ENCODE measurements at regions not wholly inside any gene's neighbourhood (a gene's known extent, or its start where the extent isn't known, plus 50 kb on each side); places are given as distances from the start of the nearest gene placed in this dataset.

DNA sequence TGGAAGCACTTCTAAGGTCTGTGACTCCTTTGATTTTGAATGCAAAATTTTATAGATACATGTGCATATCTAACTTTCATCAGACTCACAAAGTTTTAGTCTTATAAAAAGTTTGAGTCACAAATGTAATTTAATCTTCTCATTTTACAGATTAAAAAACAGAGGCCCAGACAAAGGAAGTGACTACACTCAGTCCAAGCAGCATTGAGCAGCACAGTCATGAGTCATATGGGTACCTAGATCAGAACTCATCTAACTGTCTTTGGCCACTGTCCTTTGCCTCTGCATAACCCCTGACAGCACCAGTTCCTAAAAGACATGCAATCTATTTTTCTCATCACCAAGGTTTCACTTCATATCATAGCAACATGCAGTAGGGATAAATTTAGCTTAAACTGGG, 210.7 kb upstream of the KCNH8 start:
- TF ChIP-seq EZH2 (IDR thresholded peaks at IDR 0.05; ENCODE audit: insufficient read depth, poor library complexity, severe bottlenecking), result no peak
- no peak for TF ChIP-seq EZH2phosphoT487 (IDR thresholded peaks at IDR 0.05; ENCODE audit: insufficient read depth, low read depth)

DNA sequence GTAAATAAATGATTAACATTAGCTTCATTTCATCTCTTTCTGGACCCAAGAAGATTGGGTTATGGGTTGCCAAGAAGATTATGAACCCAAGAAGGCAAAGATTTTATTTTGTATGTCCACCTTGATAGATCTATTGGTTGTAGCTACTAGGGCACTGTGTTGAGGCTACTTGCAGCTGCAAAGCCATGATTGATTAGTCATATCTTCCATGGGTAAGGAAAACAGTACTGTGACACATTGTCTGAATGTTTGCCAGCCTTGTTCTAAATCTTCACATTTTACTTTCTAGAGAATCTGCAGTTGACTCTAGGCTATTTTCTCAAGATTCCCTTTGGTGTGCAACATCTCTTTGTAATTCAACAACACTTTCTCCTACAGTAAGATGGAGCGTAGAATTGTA, 229.2 kb upstream of the KCNH8 start:
- WGBS, 2 experiments (ENCODE audit: low coverage in 1 of 2, low lambda C conversion rate in 2 of 2, missing lambda C conversion rate in 2 of 2), result 26 to 39% methylated on average over 1 of the region's 1 CpG
- in situ Hi-C loops (cut with MboI), result no loop called here
- H3K79me2 ChIP-seq (ENCODE audit: insufficient read depth), result no peaks in the 10 kb centered on the region

More for the DNA sequence above, 210.7 kb upstream of the KCNH8 start:
- Histone ChIP-seq H3F3A (ENCODE audit: insufficient read depth) (no peaks in the 10 kb centered on the region), H3K9me3 (ENCODE audit: low read depth) (peaks cover 3% of the 10 kb centered on the region), H3K27me3 (replicated peaks; ENCODE audit: insufficient read depth) (no peaks in the 10 kb centered on the region), H3K4me1 (ENCODE audit: insufficient read depth) (no peaks in the 10 kb centered on the region), H3K9ac (no peak overlapping the region), H3K79me2 (ENCODE audit: insufficient read depth) (no peaks in the 10 kb centered on the region), H3K36me3 (ENCODE audit: low read depth) (no peaks in the 10 kb centered on the region), H3K4me2 (ENCODE audit: unreplicated experiment) (no peak overlapping the region), H2AFZ (no peak overlapping the region), H3K9me2 (ENCODE audit: insufficient read depth) (no peaks in the 10 kb centered on the region), H4K20me1 (ENCODE audit: insufficient read depth) (no peaks in the 10 kb centered on the region), H3K27ac (no peak overlapping the region), H3K4me3 (no peak overlapping the region)
- in situ Hi-C loops (cut with MboI), result no loop called here
- no peak for DNase-seq

DNA sequence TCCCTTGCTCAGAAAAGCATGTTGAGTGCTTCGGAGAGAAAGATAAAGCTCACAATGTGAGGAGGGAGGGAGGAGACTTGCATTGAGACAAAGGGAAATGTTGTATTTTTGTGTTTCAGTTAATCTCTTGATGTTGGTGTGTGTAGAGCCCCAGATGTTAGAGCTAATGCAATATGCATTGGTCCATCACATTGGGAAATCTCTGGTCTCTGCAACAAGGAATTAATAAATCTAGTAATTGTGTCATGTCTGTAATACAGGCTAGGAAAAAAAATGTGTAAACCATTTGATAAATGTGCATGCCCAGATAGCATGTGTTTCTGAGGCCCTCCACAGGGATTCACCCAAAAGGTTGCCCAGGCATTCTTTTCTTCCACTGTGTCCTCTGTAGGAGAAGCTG, 230.4 kb upstream of the KCNH8 start:
- in situ Hi-C loops (cut with MboI), result no loop called here
- no peak overlapping the region for H3K4me3 ChIP-seq
- no peaks in the 10 kb centered on the region for H3K27me3 ChIP-seq (replicated peaks; ENCODE audit: insufficient read depth)
- H3K36me3 ChIP-seq (ENCODE audit: low read depth), result no peaks in the 10 kb centered on the region
- H3F3A ChIP-seq (ENCODE audit: insufficient read depth), result no peaks in the 10 kb centered on the region
- H3K27ac ChIP-seq, result no peak overlapping the region
- no peak overlapping the region for H3K9ac ChIP-seq
- no peaks in the 10 kb centered on the region for H3K79me2 ChIP-seq (ENCODE audit: insufficient read depth)
- H2AFZ ChIP-seq, result no peak overlapping the region
- H3K4me1 ChIP-seq (ENCODE audit: insufficient read depth), result no peaks in the 10 kb centered on the region
- no peaks in the 10 kb centered on the region for H3K9me3 ChIP-seq (ENCODE audit: low read depth)
- DNase-seq, result no peak
- WGBS, 2 experiments (ENCODE audit: low coverage in 1 of 2, low lambda C conversion rate in 2 of 2, missing lambda C conversion rate in 2 of 2), result 0 to 5% methylated on average over 1 of the region's 1 CpG
- TF ChIP-seq EZH2phosphoT487 (IDR thresholded peaks at IDR 0.05; ENCODE audit: insufficient read depth, low read depth) (no peak), EZH2 (IDR thresholded peaks at IDR 0.05; ENCODE audit: insufficient read depth, poor library complexity, severe bottlenecking) (no peak)
- H4K20me1 ChIP-seq (ENCODE audit: insufficient read depth), result no peaks in the 10 kb centered on the region
- no peaks in the 10 kb centered on the region for H3K9me2 ChIP-seq (ENCODE audit: insufficient read depth)
- no peak overlapping the region for H3K4me2 ChIP-seq (ENCODE audit: unreplicated experiment)

More for the DNA sequence above, 229.2 kb upstream of the KCNH8 start:
- no peaks in the 10 kb centered on the region for H3K4me1 ChIP-seq (ENCODE audit: insufficient read depth)
- H3F3A ChIP-seq (ENCODE audit: insufficient read depth), result no peaks in the 10 kb centered on the region
- no peak overlapping the region for H2AFZ ChIP-seq
- H3K4me2 ChIP-seq (ENCODE audit: unreplicated experiment), result no peak overlapping the region
- no peaks in the 10 kb centered on the region for H4K20me1 ChIP-seq (ENCODE audit: insufficient read depth)
- no peaks in the 10 kb centered on the region for H3K36me3 ChIP-seq (ENCODE audit: low read depth)
- TF ChIP-seq EZH2 (IDR thresholded peaks at IDR 0.05; ENCODE audit: insufficient read depth, poor library complexity, severe bottlenecking) (no peak), EZH2phosphoT487 (IDR thresholded peaks at IDR 0.05; ENCODE audit: insufficient read depth, low read depth) (no peak)
- no peaks in the 10 kb centered on the region for H3K9me2 ChIP-seq (ENCODE audit: insufficient read depth)
- no peaks in the 10 kb centered on the region for H3K27me3 ChIP-seq (replicated peaks; ENCODE audit: insufficient read depth)
- H3K27ac ChIP-seq, result no peak overlapping the region
- no peak for DNase-seq
- H3K9me3 ChIP-seq (ENCODE audit: low read depth), result no peaks in the 10 kb centered on the region
- H3K4me3 ChIP-seq, result no peak overlapping the region
- H3K9ac ChIP-seq, result no peak overlapping the region

DNA sequence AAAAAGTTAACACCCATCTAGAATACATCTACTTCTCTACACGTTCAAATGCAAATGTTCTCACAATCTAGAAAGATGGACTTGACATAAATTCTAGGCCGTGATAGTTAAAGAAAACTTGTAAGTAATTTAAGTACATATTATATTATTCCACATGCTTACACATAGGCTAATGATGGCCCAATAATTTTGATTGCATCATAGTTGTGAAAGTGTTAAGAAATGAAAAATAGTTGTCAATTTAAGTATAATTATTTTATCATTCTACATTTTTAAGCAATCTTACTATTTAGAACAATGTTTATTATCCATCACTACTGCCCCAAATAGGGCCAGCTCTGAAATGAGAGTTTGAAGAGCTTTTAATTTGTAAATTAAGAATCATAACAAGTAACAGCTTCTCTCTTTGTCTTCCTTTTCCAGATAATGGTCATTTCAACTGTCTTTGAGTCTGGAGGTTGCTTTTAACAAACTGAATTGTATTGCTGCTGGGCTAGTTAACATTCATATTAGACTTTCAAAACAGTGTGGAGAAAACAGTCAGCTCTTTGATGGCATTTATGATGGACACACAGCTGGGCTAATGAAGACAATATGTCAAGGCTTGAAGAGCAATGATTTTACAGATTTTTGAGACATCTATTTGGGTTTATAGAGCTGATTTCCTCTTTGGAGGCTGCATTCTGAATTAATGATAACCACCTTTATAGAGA, 246.1 kb upstream of the KCNH8 start:
- Histone ChIP-seq H3K79me2 (ENCODE audit: insufficient read depth) (no peaks in the 10 kb centered on the region), H3K9ac (no peak overlapping the region), H3K9me2 (ENCODE audit: insufficient read depth) (no peaks in the 10 kb centered on the region), H3K36me3 (ENCODE audit: low read depth) (no peaks in the 10 kb centered on the region), H3K27ac (no peak overlapping the region), H3F3A (ENCODE audit: insufficient read depth) (no peaks in the 10 kb centered on the region), H3K4me1 (ENCODE audit: insufficient read depth) (no peaks in the 10 kb centered on the region), H4K20me1 (ENCODE audit: insufficient read depth) (no peaks in the 10 kb centered on the region), H3K27me3 (replicated peaks; ENCODE audit: insufficient read depth) (no peaks in the 10 kb centered on the region), H3K4me3 (no peak overlapping the region), H3K9me3 (ENCODE audit: low read depth) (no peaks in the 10 kb centered on the region), H2AFZ (no peak overlapping the region), H3K4me2 (ENCODE audit: unreplicated experiment) (no peak overlapping the region)
- no peak for DNase-seq
- in situ Hi-C loops (cut with MboI), result no loop called here
- no peak for TF ChIP-seq EZH2phosphoT487 (IDR thresholded peaks at IDR 0.05; ENCODE audit: insufficient read depth, low read depth)
- TF ChIP-seq EZH2 (IDR thresholded peaks at IDR 0.05; ENCODE audit: insufficient read depth, poor library complexity, severe bottlenecking), result no peak
- WGBS, 2 experiments (ENCODE audit: low coverage in 1 of 2, low lambda C conversion rate in 2 of 2, missing lambda C conversion rate in 2 of 2), result 10 to 13% methylated on average over 2 of the region's 2 CpGs

DNA sequence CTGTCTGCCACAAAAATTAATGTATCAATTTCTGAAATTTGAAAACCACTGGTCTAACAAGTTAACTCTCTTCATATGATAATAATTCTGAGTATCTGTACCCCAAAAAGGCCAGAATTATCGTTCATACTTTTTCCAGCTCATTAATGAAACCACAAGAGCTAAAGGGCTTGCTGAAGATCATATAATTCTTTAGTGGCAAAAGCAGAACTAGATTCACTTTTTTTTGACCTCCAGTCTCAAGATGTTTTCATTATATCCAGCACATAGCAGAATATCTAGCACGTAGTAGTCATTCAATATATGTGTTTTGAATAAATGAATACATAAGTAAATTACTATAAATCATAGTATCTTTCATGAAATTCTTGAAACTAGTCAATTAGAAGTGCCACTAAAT, 246.7 kb upstream of the KCNH8 start:
- WGBS, 2 experiments (ENCODE audit: low coverage in 1 of 2, low lambda C conversion rate in 2 of 2, missing lambda C conversion rate in 2 of 2), result 2 to 9% methylated on average over 2 of the region's 2 CpGs
- no peak overlapping the region for H3K27ac ChIP-seq

More for the DNA sequence above, 246.7 kb upstream of the KCNH8 start:
- TF ChIP-seq EZH2 (IDR thresholded peaks at IDR 0.05; ENCODE audit: insufficient read depth, poor library complexity, severe bottlenecking), result no peak
- TF ChIP-seq EZH2phosphoT487 (IDR thresholded peaks at IDR 0.05; ENCODE audit: insufficient read depth, low read depth), result no peak
- no peaks in the 10 kb centered on the region for H4K20me1 ChIP-seq (ENCODE audit: insufficient read depth)
- DNase-seq, result no peak
- no peaks in the 10 kb centered on the region for H3F3A ChIP-seq (ENCODE audit: insufficient read depth)
- no peaks in the 10 kb centered on the region for H3K79me2 ChIP-seq (ENCODE audit: insufficient read depth)
- no peaks in the 10 kb centered on the region for H3K9me2 ChIP-seq (ENCODE audit: insufficient read depth)
- no peak overlapping the region for H2AFZ ChIP-seq
- H3K27me3 ChIP-seq (replicated peaks; ENCODE audit: insufficient read depth), result no peaks in the 10 kb centered on the region
- in situ Hi-C loops (cut with MboI), result no loop called here
- H3K9ac ChIP-seq, result no peak overlapping the region
- no peak overlapping the region for H3K4me3 ChIP-seq
- H3K36me3 ChIP-seq (ENCODE audit: low read depth), result no peaks in the 10 kb centered on the region
- H3K4me2 ChIP-seq (ENCODE audit: unreplicated experiment), result no peak overlapping the region
- H3K4me1 ChIP-seq (ENCODE audit: insufficient read depth), result no peaks in the 10 kb centered on the region
- no peaks in the 10 kb centered on the region for H3K9me3 ChIP-seq (ENCODE audit: low read depth)

Data from GM23248 (cell line).